Neuron (in vitro differentiated cells): ENCODE measurements at regions not wholly inside any gene's neighbourhood (a gene's known extent, or its start where the extent isn't known, plus 50 kb on each side); places are given as distances from the start of the nearest gene placed in this dataset.
"Not testable (repeated sequence)": the region's sequence is repeated elsewhere in the genome, so short reads cannot be mapped to it uniquely, and the experiment has no call there.

Experiments
- H2AFZ ChIP-seq: one replicate; pipeline ENCODE4 v1.6.1; 2013; ENCODE audit warnings: low read depth, mild to moderate bottlenecking, inconsistent platforms, low read length, moderate library complexity
- H3K27me3 ChIP-seq: one replicate; pipeline ENCODE4 v1.6.1; 2013; ENCODE audit warnings: low read length; ENCODE audit not compliant: insufficient read depth
- H3K36me3 ChIP-seq: one replicate; pipeline ENCODE4 v1.6.1; 2013; ENCODE audit warnings: low read length; ENCODE audit not compliant: insufficient read depth
- H3K4me1 ChIP-seq: one replicate; pipeline ENCODE4 v1.6.1; 2013; ENCODE audit warnings: low read length; ENCODE audit not compliant: insufficient read depth
- H3K4me3 ChIP-seq: 2 replicates; pipeline ENCODE4 v1.5.1; 2013; ENCODE audit warnings: mild to moderate bottlenecking, low read length, moderate library complexity
- H3K9me3 ChIP-seq: one replicate; pipeline ENCODE4 v1.6.1; 2013; ENCODE audit warnings: low read length

DNA sequence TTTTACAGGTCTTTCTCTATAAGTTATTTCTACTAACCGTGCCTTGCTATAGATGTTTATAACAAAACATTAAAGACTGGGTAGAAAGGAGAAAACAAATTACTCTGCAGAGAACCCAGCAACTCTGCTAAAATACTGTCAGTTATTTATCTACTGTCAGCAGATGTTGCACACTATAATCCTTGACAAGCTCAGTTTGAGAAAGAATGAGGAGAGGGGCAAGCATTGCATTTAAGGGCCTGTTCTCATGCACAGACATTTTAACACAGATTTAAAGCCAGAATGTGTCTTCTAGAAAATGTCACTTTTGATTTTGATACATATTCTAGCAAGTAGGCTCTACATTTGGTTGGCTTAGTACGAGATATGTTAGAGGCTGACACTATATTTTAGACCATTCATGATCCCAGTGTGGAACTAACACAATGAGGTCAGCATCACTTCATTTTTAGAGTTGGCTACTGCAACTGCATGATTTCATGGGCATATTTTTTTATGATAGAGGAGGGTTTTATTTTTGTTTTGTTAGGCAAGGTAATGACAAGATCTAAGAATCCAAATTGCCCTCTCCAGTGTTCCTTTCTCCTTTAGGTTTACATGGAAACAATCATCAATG lies 516.4 kb downstream of the ZEB2 start:
- Histone ChIP-seq H3K4me3 (no peak overlapping the region), H2AFZ (no peak overlapping the region)

DNA sequence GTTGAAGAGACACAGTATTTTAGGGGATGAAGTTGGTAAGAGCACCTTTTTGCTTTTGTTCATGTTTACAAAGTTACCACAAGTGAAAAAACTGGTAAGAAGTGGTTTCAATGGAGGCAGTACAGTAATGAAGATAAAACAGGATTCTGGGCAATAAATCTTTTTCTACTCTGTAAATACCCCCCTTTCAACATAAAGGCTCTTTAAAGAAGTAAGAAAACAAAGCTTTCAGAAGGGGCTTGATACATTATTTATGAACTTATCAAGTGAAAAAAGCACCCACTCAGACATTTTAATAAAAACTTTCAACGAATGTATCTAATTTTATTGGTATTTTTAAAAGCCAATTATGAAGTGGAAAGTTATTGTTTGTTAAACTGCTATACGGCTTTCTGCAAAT lies 522.9 kb downstream of the ZEB2 start:
- no peak overlapping the region for H3K4me3 ChIP-seq
- H3K36me3 ChIP-seq, result no peaks in the 10 kb centered on the region
- H2AFZ ChIP-seq, result no peak overlapping the region
- peaks cover 2% of the 10 kb centered on the region for H3K9me3 ChIP-seq
- no peaks in the 10 kb centered on the region for H3K4me1 ChIP-seq
- no peaks in the 10 kb centered on the region for H3K27me3 ChIP-seq

More for the DNA sequence above, 516.4 kb downstream of the ZEB2 start:
- no peaks in the 10 kb centered on the region for H3K4me1 ChIP-seq
- H3K27me3 ChIP-seq, result no peaks in the 10 kb centered on the region
- no peaks in the 10 kb centered on the region for H3K9me3 ChIP-seq
- no peaks in the 10 kb centered on the region for H3K36me3 ChIP-seq

DNA sequence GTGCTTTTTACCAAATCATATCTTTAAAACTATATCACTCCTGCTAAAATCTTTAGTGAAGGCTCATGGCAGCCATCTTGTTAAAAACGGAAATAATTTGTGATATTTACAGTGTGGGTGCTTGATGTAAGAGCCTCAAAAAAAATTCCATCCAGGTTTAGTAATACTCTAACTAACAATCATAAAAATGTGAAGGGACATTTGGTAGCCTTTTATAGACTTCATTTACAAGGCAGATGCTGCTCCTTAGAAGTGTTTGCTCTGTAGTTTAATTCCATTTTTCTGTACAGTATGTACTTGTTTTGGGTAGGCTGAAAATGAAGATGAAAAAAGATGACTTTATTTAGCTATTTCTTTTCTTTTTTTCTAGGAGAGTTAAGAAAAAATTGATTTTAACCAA lies 525.0 kb downstream of the ZEB2 start:
- Histone ChIP-seq H3K4me3 (no peak overlapping the region), H2AFZ (no peak overlapping the region), H3K4me1 (no peaks in the 10 kb centered on the region), H3K36me3 (no peaks in the 10 kb centered on the region), H3K9me3 (peaks cover 6% of the 10 kb centered on the region), H3K27me3 (no peaks in the 10 kb centered on the region)

DNA sequence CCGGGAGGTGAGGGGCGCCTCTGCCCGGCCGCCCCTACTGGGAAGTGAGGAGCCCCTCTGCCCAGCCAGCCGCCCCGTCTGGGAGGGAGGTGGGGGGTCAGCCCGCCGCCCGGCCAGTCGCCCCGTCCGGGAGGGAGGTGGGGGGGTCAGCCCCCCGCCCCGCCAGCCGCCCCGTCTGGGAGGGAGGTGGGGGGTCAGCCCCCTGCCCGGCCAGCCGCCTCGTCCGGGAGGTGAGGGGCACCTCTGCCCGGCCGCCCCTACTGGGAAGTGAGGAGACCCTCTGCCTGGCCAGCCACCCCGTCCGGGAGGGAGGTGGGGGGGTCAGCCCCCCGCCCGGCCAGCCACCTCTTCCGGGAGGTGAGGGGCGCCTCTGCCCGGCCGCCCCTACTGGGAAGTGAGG lies 528.3 kb downstream of the ZEB2 start:
- H3K27me3 ChIP-seq, result not testable (repeated sequence)

DNA sequence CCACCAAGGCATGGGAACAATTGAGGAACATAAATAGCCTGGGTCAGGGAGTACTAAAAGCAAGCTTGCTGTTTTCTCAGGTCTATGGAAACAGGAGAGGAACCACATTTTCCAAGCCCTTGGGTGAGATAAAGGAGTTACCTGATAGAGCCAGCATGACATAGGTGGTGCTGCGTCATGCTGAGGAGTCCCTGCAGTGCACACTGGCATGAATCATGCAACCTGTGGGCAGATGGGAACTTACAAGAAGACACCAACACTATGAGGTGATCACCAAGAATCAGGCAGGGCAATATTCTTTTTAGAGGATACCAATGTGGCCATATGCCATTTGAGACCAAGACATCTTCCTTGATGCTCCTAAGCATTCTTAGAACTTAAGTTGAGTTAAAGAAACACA lies 531.8 kb downstream of the ZEB2 start:
- H3K4me1 ChIP-seq, result peaks cover 4% of the 10 kb centered on the region
- H3K27me3 ChIP-seq, result no peaks in the 10 kb centered on the region
- peaks cover 19% of the 10 kb centered on the region for H3K9me3 ChIP-seq
- H3K36me3 ChIP-seq, result no peaks in the 10 kb centered on the region
- H2AFZ ChIP-seq, result no peak overlapping the region
- no peak overlapping the region for H3K4me3 ChIP-seq

More for the DNA sequence above, 528.3 kb downstream of the ZEB2 start:
- H3K36me3 ChIP-seq, H2AFZ ChIP-seq, H3K4me3 ChIP-seq, H3K4me1 ChIP-seq: not testable (repeated sequence)
- peaks cover 17% of the 10 kb centered on the region for H3K9me3 ChIP-seq

DNA sequence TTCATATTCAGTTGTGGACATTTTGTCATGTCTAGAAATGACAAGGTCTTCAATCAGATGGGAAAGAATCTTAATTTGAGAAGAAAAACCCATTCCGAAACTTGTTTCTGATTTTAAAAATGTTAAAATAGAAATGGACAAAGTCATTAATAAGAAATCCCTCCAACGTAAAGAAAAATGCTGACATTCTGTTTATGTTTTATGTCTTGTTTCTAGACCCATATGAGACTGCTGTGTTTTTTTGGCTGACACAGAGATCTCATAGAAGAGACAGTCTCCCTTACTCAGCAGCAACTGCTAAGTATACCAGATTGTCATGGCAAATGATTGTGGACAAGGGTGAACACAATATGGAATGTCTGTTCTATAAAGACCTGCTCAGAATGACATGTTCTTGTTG lies 538.5 kb downstream of the ZEB2 start:
- peaks cover 5% of the 10 kb centered on the region for H3K9me3 ChIP-seq
- H2AFZ ChIP-seq, result no peak overlapping the region
- no peaks in the 10 kb centered on the region for H3K27me3 ChIP-seq
- H3K36me3 ChIP-seq, result no peaks in the 10 kb centered on the region
- H3K4me1 ChIP-seq, result peaks cover 4% of the 10 kb centered on the region
- H3K4me3 ChIP-seq, result no peak overlapping the region

DNA sequence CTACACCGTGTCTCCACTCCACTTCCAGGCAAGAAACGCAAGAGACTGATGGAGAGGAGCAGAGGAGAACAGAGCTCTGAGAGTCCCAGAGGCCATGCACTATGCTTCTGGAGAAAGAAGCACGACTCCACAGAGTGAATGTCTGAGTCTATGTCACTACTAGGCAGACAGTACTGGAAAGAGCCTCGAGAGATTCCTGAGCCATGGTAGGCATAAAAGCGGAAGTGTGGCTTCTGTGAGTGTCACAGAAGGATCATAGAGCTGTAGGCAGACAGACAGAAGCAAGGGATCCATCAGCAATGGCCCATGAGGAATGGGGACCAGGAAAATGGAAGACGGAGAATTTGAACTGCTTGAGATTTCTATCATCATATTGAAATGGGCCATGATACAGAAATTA lies 542.6 kb downstream of the ZEB2 start:
- no peaks in the 10 kb centered on the region for H3K9me3 ChIP-seq
- H3K4me3 ChIP-seq, result no peak overlapping the region
- H3K4me1 ChIP-seq, result no peaks in the 10 kb centered on the region
- no peaks in the 10 kb centered on the region for H3K36me3 ChIP-seq
- H2AFZ ChIP-seq, result no peak overlapping the region
- no peaks in the 10 kb centered on the region for H3K27me3 ChIP-seq

DNA sequence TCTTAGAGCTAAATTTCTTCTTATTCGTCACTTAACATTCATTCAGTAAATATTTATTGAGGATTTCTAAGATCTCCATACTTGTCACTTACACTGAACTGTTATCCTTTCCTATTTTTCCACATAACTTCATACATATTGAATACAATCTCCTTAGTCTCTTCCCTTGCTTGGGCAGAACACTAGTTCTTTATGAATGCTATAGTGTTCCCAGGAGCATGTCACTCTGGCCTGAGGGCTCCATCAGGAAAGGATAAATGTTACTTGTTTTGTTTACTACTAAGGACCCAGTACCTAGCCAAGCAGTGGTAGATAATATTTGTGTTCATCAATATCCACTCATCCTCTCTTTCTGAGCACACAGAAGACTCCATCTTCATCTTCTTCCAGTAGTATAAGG lies 544.7 kb downstream of the ZEB2 start:
- Histone ChIP-seq H3K27me3 (no peaks in the 10 kb centered on the region), H3K4me3 (no peak overlapping the region), H3K4me1 (no peaks in the 10 kb centered on the region), H2AFZ (no peak overlapping the region), H3K36me3 (no peaks in the 10 kb centered on the region), H3K9me3 (no peaks in the 10 kb centered on the region)

DNA sequence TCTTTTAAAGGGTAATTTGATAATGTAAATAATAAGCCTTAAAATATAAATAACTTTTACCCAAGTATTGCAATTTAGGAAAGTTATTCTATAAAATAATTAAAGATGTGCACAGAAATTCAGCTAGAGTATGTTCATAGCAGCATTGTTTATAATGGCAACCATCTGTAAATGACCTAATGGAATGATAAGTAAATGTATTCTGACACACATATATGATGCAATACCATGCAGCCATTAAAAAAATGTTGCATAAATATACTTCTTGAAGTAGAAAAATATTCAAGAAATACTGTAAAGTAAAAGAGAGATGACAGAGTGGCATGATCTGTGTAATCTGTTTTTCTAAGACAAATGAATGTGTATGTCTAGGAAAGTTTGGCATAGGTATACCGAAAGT lies 545.7 kb downstream of the ZEB2 start:
- H3K27me3 ChIP-seq, result no peaks in the 10 kb centered on the region
- no peaks in the 10 kb centered on the region for H3K4me1 ChIP-seq
- H3K36me3 ChIP-seq, result no peaks in the 10 kb centered on the region
- no peak overlapping the region for H2AFZ ChIP-seq
- no peak overlapping the region for H3K4me3 ChIP-seq
- H3K9me3 ChIP-seq, result no peaks in the 10 kb centered on the region

DNA sequence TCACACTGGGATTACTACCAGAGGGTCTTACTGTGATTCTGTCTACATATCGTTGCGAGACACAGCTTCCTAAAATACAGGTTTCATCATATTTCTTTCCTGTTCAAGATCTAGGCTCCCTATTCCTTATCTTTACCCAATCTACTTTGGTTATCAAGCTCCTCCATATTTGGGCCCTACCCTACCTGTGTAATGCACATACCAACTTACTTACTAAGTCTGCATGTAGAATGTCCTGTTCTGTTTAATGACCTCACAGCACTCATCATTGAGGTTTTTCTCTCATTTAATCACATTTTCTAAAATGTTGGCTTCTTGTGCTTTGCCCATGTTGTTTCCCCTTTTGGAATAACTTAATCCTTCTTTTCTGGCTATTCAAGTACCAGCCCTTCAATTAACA lies 551.1 kb downstream of the ZEB2 start:
- H3K9me3 ChIP-seq, result no peaks in the 10 kb centered on the region
- no peaks in the 10 kb centered on the region for H3K4me1 ChIP-seq
- H2AFZ ChIP-seq, result no peak overlapping the region
- no peak overlapping the region for H3K4me3 ChIP-seq
- no peaks in the 10 kb centered on the region for H3K27me3 ChIP-seq
- H3K36me3 ChIP-seq, result no peaks in the 10 kb centered on the region

DNA sequence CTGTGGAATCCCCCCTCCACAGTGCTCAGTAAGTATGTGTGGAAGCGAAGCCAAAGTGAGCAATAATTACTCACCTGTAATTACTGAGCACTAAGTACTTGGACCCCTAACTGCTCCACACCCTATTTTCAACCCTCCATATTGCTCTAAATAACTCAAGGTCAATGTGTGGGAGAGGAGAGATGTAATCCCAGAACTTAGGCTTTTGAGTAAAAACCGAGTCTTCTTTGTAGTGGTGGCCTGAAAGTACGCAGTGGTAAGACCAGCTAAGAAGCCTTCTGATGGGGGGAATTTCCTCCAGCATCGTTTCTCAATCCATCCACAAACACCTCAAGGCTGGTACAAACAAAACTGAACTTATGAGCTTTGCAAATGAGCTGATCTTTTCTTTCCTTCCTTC lies 551.6 kb downstream of the ZEB2 start:
- Histone ChIP-seq H2AFZ (no peak overlapping the region), H3K4me1 (no peaks in the 10 kb centered on the region), H3K4me3 (no peak overlapping the region), H3K9me3 (no peaks in the 10 kb centered on the region), H3K27me3 (no peaks in the 10 kb centered on the region), H3K36me3 (no peaks in the 10 kb centered on the region)

DNA sequence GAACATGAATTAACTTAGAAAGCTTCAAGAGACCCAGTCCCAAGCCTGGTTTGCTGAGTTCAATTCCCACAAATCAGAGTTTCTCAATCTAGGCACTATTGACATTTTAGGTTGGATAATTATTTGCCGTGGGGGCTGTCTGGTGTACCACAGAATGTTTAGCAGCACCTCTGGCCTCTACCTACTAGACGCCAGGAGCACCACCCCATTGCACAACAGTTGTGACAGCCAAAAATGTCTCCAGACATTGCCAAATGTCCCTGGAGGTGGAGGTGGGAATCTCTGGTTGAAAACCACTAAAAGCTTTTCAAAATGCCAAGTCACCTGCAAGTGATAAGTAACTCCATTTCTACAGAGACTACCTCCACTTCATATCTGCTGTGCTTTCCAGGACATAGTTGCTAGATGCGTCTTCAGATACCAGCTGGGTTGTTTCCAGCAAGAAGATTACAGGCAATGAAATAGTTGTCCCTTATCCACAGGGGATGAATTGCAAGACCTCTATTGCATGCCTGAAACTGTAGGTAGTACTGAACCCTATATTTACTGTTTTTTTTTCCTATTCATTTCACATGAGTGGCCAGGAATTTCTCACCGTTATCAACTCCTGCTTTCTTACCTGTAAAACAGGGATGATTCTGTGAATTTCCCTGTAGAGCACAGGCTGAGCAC lies 554.3 kb downstream of the ZEB2 start:
- Histone ChIP-seq H3K4me3 (no peak overlapping the region), H3K36me3 (no peaks in the 10 kb centered on the region), H2AFZ (no peak overlapping the region), H3K9me3 (no peaks in the 10 kb centered on the region), H3K4me1 (no peaks in the 10 kb centered on the region), H3K27me3 (no peaks in the 10 kb centered on the region)

DNA sequence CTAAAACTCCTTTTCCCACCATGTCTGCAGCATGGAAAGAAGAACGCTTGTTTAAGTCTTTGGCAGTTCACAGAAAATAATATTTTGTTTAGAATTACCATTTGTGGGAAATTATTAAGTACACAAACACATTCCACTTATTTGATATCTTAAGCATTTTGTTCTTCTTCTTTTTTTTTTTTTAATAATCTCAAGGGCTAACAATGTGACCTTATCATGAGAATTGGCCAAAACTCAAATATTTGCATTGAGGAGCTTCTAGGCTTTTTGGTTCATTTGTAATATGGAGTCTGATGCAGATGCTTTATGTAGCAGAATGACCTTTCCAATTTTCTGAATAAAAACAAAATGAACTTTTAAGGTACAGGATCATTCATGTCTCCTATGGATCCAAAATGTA lies 555.0 kb downstream of the ZEB2 start:
- no peaks in the 10 kb centered on the region for H3K36me3 ChIP-seq
- H2AFZ ChIP-seq, result no peak overlapping the region
- H3K27me3 ChIP-seq, result no peaks in the 10 kb centered on the region
- H3K4me1 ChIP-seq, result no peaks in the 10 kb centered on the region
- H3K4me3 ChIP-seq, result no peak overlapping the region
- H3K9me3 ChIP-seq, result no peaks in the 10 kb centered on the region

DNA sequence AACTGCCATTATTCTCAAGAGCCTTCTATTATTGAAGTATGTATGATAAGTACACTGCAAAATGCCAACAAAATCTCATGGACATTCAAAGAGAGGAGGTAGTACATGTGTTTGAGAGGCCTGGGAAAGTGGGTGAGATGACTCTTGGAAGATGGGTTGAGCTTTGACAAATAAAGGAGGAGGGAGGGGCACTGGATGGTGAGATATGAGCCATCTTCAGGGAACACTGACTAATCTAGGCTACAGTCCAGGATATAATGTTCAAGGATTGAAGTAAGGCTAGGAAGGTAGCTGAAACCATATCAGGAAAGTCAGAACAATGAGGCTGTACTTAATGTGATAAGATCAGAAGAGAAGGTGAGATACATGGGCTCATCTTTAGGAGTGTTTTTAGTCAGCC lies 559.7 kb downstream of the ZEB2 start:
- no peak overlapping the region for H2AFZ ChIP-seq
- H3K27me3 ChIP-seq, result no peaks in the 10 kb centered on the region
- no peaks in the 10 kb centered on the region for H3K9me3 ChIP-seq
- no peak overlapping the region for H3K4me3 ChIP-seq
- H3K36me3 ChIP-seq, result no peaks in the 10 kb centered on the region
- peaks cover 5% of the 10 kb centered on the region for H3K4me1 ChIP-seq
